CD4-positive, alpha-beta T cell (primary cell): ENCODE measurements at regions not wholly inside any gene's neighbourhood (a gene's known extent, or its start where the extent isn't known, plus 50 kb on each side); places are given as distances from the start of the nearest gene placed in this dataset.
"Not testable (repeated sequence)": the region's sequence is repeated elsewhere in the genome, so short reads cannot be mapped to it uniquely, and the experiment has no call there.

Experiments used
- ATAC-seq: fragments of 200-7000 bp; cut with Tn5 transposase; one replicate; pipeline ENCODE4 v1.10.0; 2022; ENCODE audit warnings: mild to moderate bottlenecking; ENCODE audit not compliant: poor library complexity
- CTCF ChIA-PET: fragments of 350-600 bp; sonication (Branson Sonifier 250); formaldehyde crosslinking; loops from one replicate; lab custom pipeline; 2021; ENCODE audit warnings: antibody characterized with exemption, inconsistent platforms; lab: Charles Lee
- POLR2A ChIA-PET: fragments of 350-600 bp; sonication (Branson Sonifier 250); formaldehyde crosslinking; loops from one replicate; lab custom pipeline; 2021; ENCODE audit warnings: antibody characterized with exemption, inconsistent platforms; lab: Charles Lee
- DNase-seq, 14 experiments: peaks; one replicate each; pipeline ENCODE4 v3.0.0-alpha.2; 2013 to 2020; ENCODE audit warnings: mixed read lengths in 2 of 14
- H3K27ac ChIP-seq, 2 donors: one replicate each; pipeline versions ENCODE4 v1.5.1 to v1.7.0; 2013; ENCODE audit warnings: low read length in 2 of 2, low read depth in 1 of 2, mild to moderate bottlenecking in 1 of 2
- H3K27me3 ChIP-seq, 2 experiments: 1 replicate in 1 of 2; 2 replicates in 1 of 2; pipeline versions ENCODE4 v1.6.1 to v1.7.0; 2013; ENCODE audit warnings: low read length in 2 of 2, control low read depth in 1 of 2, mild to moderate bottlenecking in 1 of 2, moderate library complexity in 1 of 2; ENCODE audit not compliant: insufficient read depth in 2 of 2, control insufficient read depth in 1 of 2
- H3K36me3 ChIP-seq: one replicate; pipeline ENCODE4 v1.6.1; 2013; ENCODE audit warnings: low read length, control low read depth; ENCODE audit not compliant: insufficient read depth
- H3K4me1 ChIP-seq: one replicate; pipeline ENCODE4 v1.6.1; 2013; ENCODE audit warnings: low read length, control low read depth; ENCODE audit not compliant: insufficient read depth
- H3K4me3 ChIP-seq: one replicate; pipeline ENCODE4 v1.5.1; 2013; ENCODE audit warnings: mild to moderate bottlenecking, low read length, moderate library complexity
- H3K9me3 ChIP-seq, 2 experiments: 1 replicate in 1 of 2; 2 replicates in 1 of 2; pipeline versions ENCODE4 v1.6.1 to v1.7.0; 2013; ENCODE audit warnings: low read length in 2 of 2, mild to moderate bottlenecking in 2 of 2, control low read depth in 1 of 2, moderate library complexity in 1 of 2; ENCODE audit not compliant: control insufficient read depth in 1 of 2, insufficient read depth in 1 of 2
- H3K27ac Mint-ChIP-seq: one replicate; pipeline ENCODE4 v1.8.0; 2020; ENCODE audit warnings: mixed read lengths
- H3K27me3 Mint-ChIP-seq: one replicate; pipeline ENCODE4 v1.8.0; 2021; ENCODE audit warnings: mixed read lengths
- H3K36me3 Mint-ChIP-seq: one replicate; pipeline ENCODE4 v1.8.0; 2021; ENCODE audit warnings: low read depth, mixed read lengths
- H3K4me1 Mint-ChIP-seq: one replicate; pipeline ENCODE4 v1.8.0; 2021; ENCODE audit warnings: low read depth, mixed read lengths
- H3K4me3 Mint-ChIP-seq: one replicate; pipeline ENCODE4 v1.8.0; 2020; ENCODE audit warnings: mild to moderate bottlenecking, mixed read lengths
- H3K9me3 Mint-ChIP-seq: one replicate; pipeline ENCODE4 v1.8.0; 2020; ENCODE audit warnings: mixed read lengths
- CTCF ChIP-seq: fragments of 200-600 bp; IDR thresholded peaks from one replicate; pipeline ENCODE4 v1.8.0; 2022; ENCODE audit warnings: antibody characterized with exemption, mild to moderate bottlenecking
- intact Hi-C, 2 experiments: fragments of 100-400 bp; cut with DNase I in 1 of 2; cut with micrococcal nuclease in 1 of 2; formaldehyde crosslinking; loops; one replicate each; pipeline versions ENCODE4 v1.15.1 to v1.9.0; 2023 to 2025; cut with DNase I, micrococcal nuclease

GRCh38 chr15:81705727-81706126, 331.7 kb upstream of the TMC3 start:
- H3K9me3 Mint-ChIP-seq, DNase-seq, H3K27ac Mint-ChIP-seq, H3K4me1 Mint-ChIP-seq, H3K27me3 ChIP-seq, H3K4me1 ChIP-seq, H3K36me3 ChIP-seq, H3K4me3 ChIP-seq, H3K4me3 Mint-ChIP-seq, H3K27me3 Mint-ChIP-seq, H3K9me3 ChIP-seq, CTCF ChIA-PET, H3K27ac ChIP-seq, ATAC-seq, intact Hi-C loops, H3K36me3 Mint-ChIP-seq, POLR2A ChIA-PET: not testable (repeated sequence)

- no peaks in the 10 kb centered on the region for H3K36me3 ChIP-seq
- peaks cover 7% of the 10 kb centered on the region for H3K27me3 Mint-ChIP-seq
- intact Hi-C loops, result no loop called here
- no peaks in the 10 kb centered on the region for H3K4me1 Mint-ChIP-seq
- H3K4me3 ChIP-seq, result no peak overlapping the region
- no peaks in the 10 kb centered on the region for H3K9me3 ChIP-seq
- no peaks in the 10 kb centered on the region for H3K27me3 ChIP-seq
- H3K9me3 Mint-ChIP-seq, result peaks cover 2% of the 10 kb centered on the region
- no peaks in the 10 kb centered on the region for H3K4me1 ChIP-seq
- DNase-seq (no peak), ATAC-seq (no peak)
- H3K27ac Mint-ChIP-seq, result no peak overlapping the region
- no peak overlapping the region for H3K4me3 Mint-ChIP-seq
- POLR2A ChIA-PET, result no interaction called here
- H3K36me3 Mint-ChIP-seq, result no peaks in the 10 kb centered on the region
- H3K27ac ChIP-seq, result no peak overlapping the region
- CTCF ChIA-PET, result no interaction called here
- no peak for TF ChIP-seq CTCF
Observed at GRCh38 chr15:81686021-81686420, 312.0 kb upstream of the TMC3 start.

GRCh38 chr15:81685237-81685636, 311.2 kb upstream of the TMC3 start:
- H3K27ac ChIP-seq, result no peak overlapping the region
- no peaks in the 10 kb centered on the region for H3K9me3 ChIP-seq
- H3K4me3 ChIP-seq, result no peak overlapping the region
- Mint-ChIP-seq H3K4me3 (no peak overlapping the region), H3K27ac (no peak overlapping the region), H3K36me3 (no peaks in the 10 kb centered on the region), H3K9me3 (peaks cover 2% of the 10 kb centered on the region), H3K4me1 (no peaks in the 10 kb centered on the region), H3K27me3 (peaks cover 7% of the 10 kb centered on the region)
- TF ChIP-seq CTCF, result no peak
- no peaks in the 10 kb centered on the region for H3K4me1 ChIP-seq
- CTCF ChIA-PET, result no interaction called here
- POLR2A ChIA-PET, result no interaction called here
- no peak for ATAC-seq
- no peak for DNase-seq
- H3K27me3 ChIP-seq, result no peaks in the 10 kb centered on the region
- intact Hi-C loops, result no loop called here
- H3K36me3 ChIP-seq, result no peaks in the 10 kb centered on the region

GRCh38 chr15:81680829-81681228, 306.8 kb upstream of the TMC3 start:
- DNase-seq (no peak), ATAC-seq (no peak)
- Histone ChIP-seq H3K36me3 (no peaks in the 10 kb centered on the region), H3K27ac (no peak overlapping the region), H3K4me3 (no peak overlapping the region), H3K4me1 (no peaks in the 10 kb centered on the region), H3K27me3 (no peaks in the 10 kb centered on the region), H3K9me3 (no peaks in the 10 kb centered on the region)
- Mint-ChIP-seq H3K27ac (no peak overlapping the region), H3K9me3 (no peaks in the 10 kb centered on the region), H3K4me1 (no peaks in the 10 kb centered on the region), H3K4me3 (no peak overlapping the region), H3K36me3 (no peaks in the 10 kb centered on the region), H3K27me3 (no peaks in the 10 kb centered on the region)
- ChIA-PET CTCF (no interaction called here), POLR2A (no interaction called here)
- no peak for TF ChIP-seq CTCF
- intact Hi-C loops, result no loop called here
